Right lobe of liver (tissue), 6 donors: ENCODE measurements at regions not wholly inside any gene's neighbourhood (a gene's known extent, or its start where the extent isn't known, plus 50 kb on each side); places are given as distances from the start of the nearest gene placed in this dataset.

Experiments used
- ATAC-seq, 4 donors: fragments of 200-7000 bp; cut with Tn5 transposase; one replicate each; pipeline ENCODE4 v1.9.1; 2020; ENCODE audit warnings: mild to moderate bottlenecking in 4 of 4, moderate library complexity in 4 of 4
- DNase-seq, 3 donors: peaks; one replicate each; pipeline ENCODE4 v3.0.0-alpha.2; 2020
- H3K27ac ChIP-seq, 3 donors: fragments of 200-600 bp; one replicate each; pipeline ENCODE4 v1.8.0; 2022
- H3K27me3 ChIP-seq, 2 donors: fragments of 200-600 bp; one replicate each; pipeline ENCODE4 v1.8.0; 2022
- H3K36me3 ChIP-seq, 4 donors: fragments of 200-600 bp; sonication (generic) in 1 of 4; one replicate each; pipeline versions ENCODE4 v1.5.1 to v1.8.0; 2017 to 2022; ENCODE audit warnings: control low read depth in 1 of 4
- H3K4me1 ChIP-seq, 4 donors: fragments of 200-600 bp; sonication (generic) in 1 of 4; one replicate each; pipeline versions ENCODE4 v1.5.1 to v1.8.0; 2017 to 2022; ENCODE audit warnings: control low read depth in 1 of 4
- H3K4me3 ChIP-seq, 3 donors: fragments of 200-600 bp; one replicate each; pipeline ENCODE4 v1.8.0; 2022
- H3K9me3 ChIP-seq, 4 donors: fragments of 200-600 bp; sonication (generic) in 1 of 4; one replicate each; pipeline versions ENCODE4 v1.5.1 to v1.8.0; 2017 to 2022; ENCODE audit warnings: control low read depth in 1 of 4
- POLR2A ChIP-seq: fragments of 450-650 bp; IDR thresholded peaks from one replicate; pipeline ENCODE4 v1.6.1; 2017; ENCODE audit warnings: antibody characterized with exemption, mild to moderate bottlenecking
- WGBS: methylation state at CpG from one replicate; pipeline ENCODE4 v1.1.6; 2018; ENCODE audit warnings: low coverage, low lambda C conversion rate; ENCODE audit not compliant: insufficient coverage; ENCODE audit errors: missing lambda C conversion rate; 5-methylcytosine and 5-hydroxymethylcytosine counted together
- intact Hi-C, 2 donors: fragments of 100-400 bp; cut with DNase I; formaldehyde crosslinking; loops; one replicate each; pipeline versions ENCODE4 v1.11.2 to v1.14.1; 2022
- TF ChIP-seq, protein P1 (sequence below), 4 donors: fragments of 200-600 bp in 3 of 4; fragments of 450-650 bp in 1 of 4; IDR thresholded peaks; one replicate each; pipeline versions ENCODE4 v1.5.1 to v1.8.0; 2016 to 2022; ENCODE audit warnings: antibody characterized with exemption in 4 of 4, mild to moderate bottlenecking in 2 of 4
- donor health status: DM: no; HTN: yes; CAD: no.
- donor health status: DM: no; HTN: no; CAD: no.
- donor health status: DM: no; HTN: no; CAD: no.
- donor health status: DM: no; HTN: yes; CAD: no.
- donor health status: DM: no; HTN: yes; CAD: no.

GRCh38 chr14:42869681-42870080, 1263.0 kb downstream of the LRFN5 start:
- Histone ChIP-seq H3K36me3 (no peaks in the 10 kb centered on the region), H3K27ac (no peak overlapping the region), H3K4me1 (no peaks in the 10 kb centered on the region), H3K27me3 (no peaks in the 10 kb centered on the region), H3K9me3 (no peaks in the 10 kb centered on the region), H3K4me3 (no peak overlapping the region)
- intact Hi-C loops, result no loop called here
- 55% methylated on average over 1 of the region's 1 CpG for WGBS
- TF ChIP-seq, protein P1, sequence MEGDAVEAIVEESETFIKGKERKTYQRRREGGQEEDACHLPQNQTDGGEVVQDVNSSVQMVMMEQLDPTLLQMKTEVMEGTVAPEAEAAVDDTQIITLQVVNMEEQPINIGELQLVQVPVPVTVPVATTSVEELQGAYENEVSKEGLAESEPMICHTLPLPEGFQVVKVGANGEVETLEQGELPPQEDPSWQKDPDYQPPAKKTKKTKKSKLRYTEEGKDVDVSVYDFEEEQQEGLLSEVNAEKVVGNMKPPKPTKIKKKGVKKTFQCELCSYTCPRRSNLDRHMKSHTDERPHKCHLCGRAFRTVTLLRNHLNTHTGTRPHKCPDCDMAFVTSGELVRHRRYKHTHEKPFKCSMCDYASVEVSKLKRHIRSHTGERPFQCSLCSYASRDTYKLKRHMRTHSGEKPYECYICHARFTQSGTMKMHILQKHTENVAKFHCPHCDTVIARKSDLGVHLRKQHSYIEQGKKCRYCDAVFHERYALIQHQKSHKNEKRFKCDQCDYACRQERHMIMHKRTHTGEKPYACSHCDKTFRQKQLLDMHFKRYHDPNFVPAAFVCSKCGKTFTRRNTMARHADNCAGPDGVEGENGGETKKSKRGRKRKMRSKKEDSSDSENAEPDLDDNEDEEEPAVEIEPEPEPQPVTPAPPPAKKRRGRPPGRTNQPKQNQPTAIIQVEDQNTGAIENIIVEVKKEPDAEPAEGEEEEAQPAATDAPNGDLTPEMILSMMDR (IDR thresholded peaks at IDR 0.05), result no peak
- no peak for TF ChIP-seq POLR2A
- ATAC-seq (no peak), DNase-seq (no peak)

- no peaks in the 10 kb centered on the region for H3K4me1 ChIP-seq
- WGBS, result 49% methylated on average over 2 of the region's 3 CpGs
- peaks cover 0 to 4% of the 10 kb centered on the region in 2 donors for H3K27me3 ChIP-seq
- no peak overlapping the region for H3K4me3 ChIP-seq
- no peak for DNase-seq
- no peak for ATAC-seq
- no peak overlapping the region for H3K27ac ChIP-seq
- H3K9me3 ChIP-seq, result no peaks in the 10 kb centered on the region
- no peaks in the 10 kb centered on the region for H3K36me3 ChIP-seq
- intact Hi-C loops, result no loop called here
- TF ChIP-seq, protein P1 (IDR thresholded peaks at IDR 0.05), result no peak
- no peak for TF ChIP-seq POLR2A
Measured at GRCh38 chr14:42862114-42862513, 1255.4 kb downstream of the LRFN5 start.

DNA sequence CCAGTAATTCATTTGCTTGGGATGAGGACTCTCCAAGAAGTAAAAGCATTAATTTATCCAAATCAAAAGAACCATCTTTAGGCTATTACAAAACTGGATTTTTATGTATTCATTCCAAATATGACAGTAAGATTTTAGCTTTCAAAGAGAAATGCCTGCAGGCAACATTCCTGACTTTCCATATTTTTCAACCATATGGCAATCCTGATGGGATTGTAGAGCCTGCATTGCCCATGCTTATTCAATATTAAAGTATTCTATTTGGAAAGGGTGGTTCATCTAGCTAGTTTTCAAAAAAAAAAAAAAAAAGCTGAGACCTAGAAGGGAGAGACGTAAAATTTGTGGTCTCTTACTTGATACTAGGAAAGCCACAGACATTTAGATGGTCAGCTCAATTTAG, 1253.7 kb downstream of the LRFN5 start:
- Histone ChIP-seq H3K27me3 (peaks cover 0 to 4% of the 10 kb centered on the region in 2 donors), H3K9me3 (no peaks in the 10 kb centered on the region), H3K27ac (no peak overlapping the region), H3K4me1 (no peaks in the 10 kb centered on the region), H3K4me3 (no peak overlapping the region), H3K36me3 (no peaks in the 10 kb centered on the region)
- intact Hi-C loops, result no loop called here
- ATAC-seq (no peak), DNase-seq (no peak)
- WGBS, result 25% methylated on average over 1 of the region's 1 CpG
- TF ChIP-seq, protein P1 (IDR thresholded peaks at IDR 0.05), result no peak
- TF ChIP-seq POLR2A, result no peak

GRCh38 chr14:42856106-42856505, 1249.4 kb downstream of the LRFN5 start:
- intact Hi-C loops, result no loop called here
- DNase-seq, result no peak
- Histone ChIP-seq H3K9me3 (no peaks in the 10 kb centered on the region), H3K27me3 (no peaks in the 10 kb centered on the region), H3K4me1 (no peaks in the 10 kb centered on the region), H3K36me3 (no peaks in the 10 kb centered on the region), H3K4me3 (no peak overlapping the region), H3K27ac (no peak overlapping the region)
- WGBS, result 100% methylated on average over 1 of the region's 1 CpG
- TF ChIP-seq, protein P1 (IDR thresholded peaks at IDR 0.05), result no peak
- TF ChIP-seq POLR2A, result no peak
- ATAC-seq, result no peak

- WGBS, result 18% methylated on average over 1 of the region's 1 CpG
- no peak for TF ChIP-seq POLR2A
- TF ChIP-seq, protein P1 (IDR thresholded peaks at IDR 0.05), result no peak
- Histone ChIP-seq H3K4me1 (no peaks in the 10 kb centered on the region), H3K4me3 (no peak overlapping the region), H3K36me3 (no peaks in the 10 kb centered on the region), H3K27ac (no peak overlapping the region), H3K9me3 (no peaks in the 10 kb centered on the region), H3K27me3 (no peaks in the 10 kb centered on the region)
- intact Hi-C loops, result no loop called here
- ATAC-seq (peak in 1 of 4 donors; percentile 40), DNase-seq (no peak)
Measured at GRCh38 chr14:42855085-42855484, 1248.4 kb downstream of the LRFN5 start.
